ENCODE measurements at regions not wholly inside any gene's neighbourhood (a gene's known extent, or its start where the extent isn't known, plus 50 kb on each side); places are given as distances from the start of the nearest gene placed in this dataset.

- Histone ChIP-seq H3K4me3 (ENCODE audit: insufficient read depth, low read depth, low read length) (no peak overlapping the region), H4K5ac (ENCODE audit: low read depth, low read length) (no peak overlapping the region), H2AK9ac (replicated peaks; ENCODE audit: low read depth, low read length, poor library complexity) (no peak overlapping the region), H2BK20ac (ENCODE audit: low read depth, low read length) (no peak overlapping the region), H3K4me1 (ENCODE audit: control insufficient read depth, insufficient read depth, low read length) (no peaks in the 10 kb centered on the region), H3K36me3 (ENCODE audit: control insufficient read depth, insufficient read depth, low read length) (no peaks in the 10 kb centered on the region), H3K4me2 (ENCODE audit: low read depth, low read length) (no peak overlapping the region), H3K9me1 (ENCODE audit: insufficient read depth, low read length) (no peaks in the 10 kb centered on the region), H3K14ac (replicated peaks; ENCODE audit: low read depth, low read length) (no peak overlapping the region), H3K79me1 (ENCODE audit: low read depth in 1 of 2, low read length in 2 of 2) (no peaks in the 10 kb centered on the region), H3K9me3 (ENCODE audit: control insufficient read depth, insufficient read depth, low read length) (peaks cover 13% of the 10 kb centered on the region), H2BK5ac (ENCODE audit: low read depth, low read length, poor library complexity, severe bottlenecking) (no peak overlapping the region), H2AK5ac (ENCODE audit: low read depth, low read length) (no peak overlapping the region), H2BK120ac (ENCODE audit: low read depth, low read length) (no peak overlapping the region), H2AFZ (replicated peaks; ENCODE audit: low read length, poor library complexity) (no peak overlapping the region), H3K18ac (ENCODE audit: low read depth, low read length) (no peak overlapping the region), H2BK15ac (ENCODE audit: low read depth, low read length) (no peak overlapping the region), H4K91ac (ENCODE audit: insufficient read depth, low read depth, low read length) (no peak overlapping the region), H4K20me1 (ENCODE audit: insufficient read depth, low read length) (no peaks in the 10 kb centered on the region), H3K9ac (ENCODE audit: low read depth, low read length) (no peak overlapping the region), H3K56ac (ENCODE audit: extremely low read depth, insufficient read depth, low read length) (no peak overlapping the region), H4K8ac (ENCODE audit: low read depth in 2 of 2, low read length in 2 of 2) (no peak overlapping the region), H3K4ac (ENCODE audit: low read depth, low read length) (no peak overlapping the region), H3K27me3 (ENCODE audit: control insufficient read depth, insufficient read depth, low read length) (no peaks in the 10 kb centered on the region), H3K23ac (ENCODE audit: low read depth, low read length) (no peak overlapping the region), H3K27ac (ENCODE audit: insufficient read depth, low read length) (no peak overlapping the region)
- TF ChIP-seq BHLHE40 (IDR thresholded peaks at IDR 0.05; ENCODE audit: low read depth, low read length), result no peak
- TF ChIP-seq POLR2A (IDR thresholded peaks at IDR 0.05; ENCODE audit: low read depth, low read length), result no peak
- peak; percentile 83 for TF ChIP-seq MAFK (IDR thresholded peaks at IDR 0.05; ENCODE audit: low read depth, low read length)
- in situ Hi-C loops (cut with MboI; ENCODE audit: low sequenced_read_pairs) (no loop called here), intact Hi-C loops (cut with micrococcal nuclease) (no loop called here), dilution Hi-C loops (cut with HindIII; ENCODE audit: low sequenced_read_pairs, unreplicated experiment) (no loop called here)
- DNase-seq, result no peak
- ATAC-seq (ENCODE audit: low read depth), result no peak
- BruUV-seq (replicated peaks), result no TSS peak
- ChIA-PET POLR2A (ENCODE audit: unreplicated experiment) (no interaction called here), CTCF (interaction anchor here (0.8 kb wide), 1 partner anchor 58 kb away, joined by 5 read pairs; no protein-coding TSS in a partner anchor)
- WGBS, 2 experiments (ENCODE audit: extremely low coverage in 2 of 2, insufficient read length in 1 of 2), result no CpG with 5 or more reads among the region's 1 CpG
These were observed 202.5 kb upstream of the ANKRD50 start for GRCh38 chr4:124915073-124915472.

Data from IMR-90 (cell line).